LNCAP (cell line): ENCODE measurements at regions not wholly inside any gene's neighbourhood (a gene's known extent, or its start where the extent isn't known, plus 50 kb on each side); places are given as distances from the start of the nearest gene placed in this dataset.

Experiments
- TF ChIP-seq, protein P1 (sequence below): fragments of 450-650 bp; IDR thresholded peaks from 2 replicates; pipeline ENCODE4 v1.5.1; 2017; ENCODE audit warnings: mild to moderate bottlenecking

DNA sequence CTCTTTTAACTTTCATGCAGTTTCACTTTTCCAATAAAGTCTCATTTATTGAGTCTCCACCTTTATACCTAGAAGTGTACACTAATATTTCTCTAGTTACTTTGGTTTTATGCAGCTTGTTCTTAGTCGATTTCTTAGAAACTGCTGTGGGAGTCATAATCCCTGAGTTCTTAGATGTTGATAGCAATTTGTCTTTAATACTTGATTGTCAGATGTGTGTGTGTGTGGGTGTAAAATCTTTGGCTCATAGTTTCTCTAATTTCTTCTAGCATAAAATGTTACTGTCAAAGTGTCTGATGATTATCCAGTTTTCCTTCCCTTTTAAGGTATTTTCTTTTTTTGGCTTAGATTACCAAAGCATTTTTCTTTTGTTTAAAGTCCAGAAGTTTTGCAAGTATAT, 473.8 kb upstream of the PTCHD4 start:
- TF ChIP-seq, protein P1, sequence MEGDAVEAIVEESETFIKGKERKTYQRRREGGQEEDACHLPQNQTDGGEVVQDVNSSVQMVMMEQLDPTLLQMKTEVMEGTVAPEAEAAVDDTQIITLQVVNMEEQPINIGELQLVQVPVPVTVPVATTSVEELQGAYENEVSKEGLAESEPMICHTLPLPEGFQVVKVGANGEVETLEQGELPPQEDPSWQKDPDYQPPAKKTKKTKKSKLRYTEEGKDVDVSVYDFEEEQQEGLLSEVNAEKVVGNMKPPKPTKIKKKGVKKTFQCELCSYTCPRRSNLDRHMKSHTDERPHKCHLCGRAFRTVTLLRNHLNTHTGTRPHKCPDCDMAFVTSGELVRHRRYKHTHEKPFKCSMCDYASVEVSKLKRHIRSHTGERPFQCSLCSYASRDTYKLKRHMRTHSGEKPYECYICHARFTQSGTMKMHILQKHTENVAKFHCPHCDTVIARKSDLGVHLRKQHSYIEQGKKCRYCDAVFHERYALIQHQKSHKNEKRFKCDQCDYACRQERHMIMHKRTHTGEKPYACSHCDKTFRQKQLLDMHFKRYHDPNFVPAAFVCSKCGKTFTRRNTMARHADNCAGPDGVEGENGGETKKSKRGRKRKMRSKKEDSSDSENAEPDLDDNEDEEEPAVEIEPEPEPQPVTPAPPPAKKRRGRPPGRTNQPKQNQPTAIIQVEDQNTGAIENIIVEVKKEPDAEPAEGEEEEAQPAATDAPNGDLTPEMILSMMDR, result no peak

DNA sequence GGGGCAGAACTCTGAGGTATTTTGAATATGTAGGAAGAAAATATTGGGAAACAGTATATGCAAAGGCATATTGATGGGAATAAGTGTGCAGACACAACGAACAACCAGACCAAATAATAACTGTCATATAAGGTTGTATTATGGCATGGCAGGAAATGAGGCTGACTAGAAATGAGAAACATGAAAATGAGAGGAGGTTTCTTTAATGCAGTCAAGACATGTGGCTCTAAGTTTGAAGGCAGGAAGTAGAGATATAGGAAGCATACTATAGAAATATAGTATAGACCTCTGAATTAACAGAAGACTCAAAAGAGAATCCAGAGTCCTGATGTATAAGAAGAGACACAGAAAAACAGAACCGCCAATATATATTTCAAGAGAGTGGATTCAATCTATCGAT, 459.7 kb upstream of the PTCHD4 start:
- TF ChIP-seq, protein P1, result no peak

DNA sequence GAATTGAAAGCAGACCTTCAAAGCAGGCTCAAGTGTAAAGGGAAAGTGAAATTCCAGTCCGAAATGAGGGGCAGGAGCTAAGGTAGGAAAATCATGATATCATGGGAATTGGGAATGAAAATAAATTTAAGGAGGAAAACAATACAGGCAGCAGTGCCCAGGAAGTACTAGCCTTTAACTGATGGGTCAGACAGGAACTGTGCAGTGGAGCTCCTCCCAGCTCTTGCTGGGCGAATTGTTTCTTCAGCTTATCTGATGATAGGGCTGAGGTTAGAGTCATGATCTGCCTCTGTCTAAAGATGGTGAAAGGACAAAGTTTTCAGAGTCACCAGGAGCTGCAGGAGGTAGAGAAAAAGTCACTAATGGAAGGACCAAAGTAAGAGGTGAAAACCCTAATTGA, 457.9 kb upstream of the PTCHD4 start:
- TF ChIP-seq, protein P1, result no peak

DNA sequence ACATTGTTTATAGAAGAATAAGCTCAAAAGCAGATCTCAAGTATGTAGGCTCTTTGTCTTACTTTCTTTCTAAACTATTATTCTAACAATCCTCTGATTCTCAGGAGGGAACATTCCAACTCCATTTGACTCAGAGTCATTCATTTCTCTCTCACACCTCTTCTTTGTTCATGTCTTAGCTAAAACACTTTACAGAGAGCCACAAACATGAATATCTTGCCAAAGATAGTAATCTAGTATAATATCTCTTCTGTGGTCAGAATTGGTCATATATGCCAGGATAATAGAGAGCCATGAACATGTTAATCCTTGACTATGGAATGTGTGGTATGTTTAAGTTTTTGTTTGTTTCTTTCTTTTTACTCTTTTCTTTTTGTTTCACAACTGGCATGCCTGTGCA, 456.0 kb upstream of the PTCHD4 start:
- TF ChIP-seq, protein P1, result no peak

DNA sequence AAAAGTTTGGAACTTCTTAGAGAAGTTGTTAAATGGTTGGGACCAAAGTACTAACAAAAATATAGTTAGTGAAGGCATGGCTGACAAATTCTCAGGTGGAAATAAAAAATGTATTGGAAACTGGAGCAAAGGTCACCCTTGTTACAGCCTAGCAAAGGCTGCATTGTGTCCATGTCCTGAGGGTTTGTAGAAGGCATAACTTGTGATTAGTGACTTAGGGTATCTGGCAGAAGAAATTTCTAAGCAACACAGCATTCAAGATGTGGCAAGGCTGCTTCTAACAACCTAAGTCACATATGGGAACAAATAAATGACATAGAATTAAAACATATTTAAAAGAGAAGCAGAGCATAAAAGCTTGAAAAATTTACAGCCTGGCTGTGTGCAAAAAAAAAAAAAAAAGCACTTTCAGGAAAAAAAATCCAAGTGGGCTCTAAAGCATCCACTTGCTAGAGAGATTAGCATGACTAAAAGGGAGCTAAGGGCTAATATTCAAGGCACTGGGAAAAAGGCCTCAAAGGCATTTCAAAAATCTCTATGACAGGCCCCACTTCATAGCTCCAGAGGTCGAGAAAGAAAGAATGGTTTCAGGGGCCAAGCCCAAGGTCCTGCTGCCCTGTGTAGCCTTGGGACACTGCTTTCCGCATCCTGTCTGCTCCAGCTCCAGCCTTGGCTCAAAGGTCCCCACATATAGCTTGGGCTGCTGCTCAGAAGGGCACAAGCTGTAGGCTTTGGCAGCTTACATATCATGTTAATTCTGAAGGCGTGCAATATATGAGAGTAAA, 453.2 kb upstream of the PTCHD4 start:
- TF ChIP-seq, protein P1, result no peak

DNA sequence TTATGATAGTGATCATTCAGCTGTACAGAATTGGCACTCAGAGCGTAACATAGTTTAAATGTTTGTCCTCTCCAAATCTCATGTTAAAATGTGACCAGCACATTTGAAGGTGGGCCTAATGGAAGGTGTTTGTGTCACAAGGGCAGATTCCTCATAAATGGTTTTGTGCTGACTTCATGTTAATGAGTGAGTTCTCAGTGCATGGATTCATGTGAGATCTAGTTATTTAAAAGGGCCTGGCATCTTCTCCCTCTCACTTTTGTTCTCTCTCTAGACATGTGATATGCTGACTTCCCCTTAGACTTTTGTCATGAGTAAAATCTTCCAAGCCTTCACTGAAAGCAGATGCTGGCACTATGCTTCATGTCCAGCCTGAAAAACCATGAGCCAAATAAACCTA, 452.4 kb upstream of the PTCHD4 start:
- TF ChIP-seq, protein P1, result no peak

DNA sequence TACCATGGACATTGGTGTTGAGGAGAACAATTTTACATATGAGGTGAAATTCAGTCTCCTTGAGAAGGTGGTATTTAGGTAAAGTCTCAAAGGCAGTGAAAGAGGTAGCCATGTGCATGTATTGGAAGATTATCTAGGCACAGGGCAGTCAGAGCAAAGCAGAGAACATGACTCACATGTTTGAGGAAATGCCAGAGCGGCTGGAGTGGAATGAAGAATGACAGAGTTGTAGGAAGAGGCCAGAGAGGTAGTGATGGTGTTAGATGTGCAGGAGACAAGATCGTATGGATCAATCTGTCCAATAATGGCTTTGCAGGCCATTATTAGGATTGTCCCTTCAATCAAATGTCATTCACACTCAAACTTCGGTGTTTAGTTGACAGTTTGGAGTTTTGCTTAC, 449.4 kb upstream of the PTCHD4 start:
- TF ChIP-seq, protein P1, result no peak
